Endodermal cell (in vitro differentiated cells): ENCODE measurements at regions not wholly inside any gene's neighbourhood (a gene's known extent, or its start where the extent isn't known, plus 50 kb on each side); places are given as distances from the start of the nearest gene placed in this dataset.

ENCODE experiments used
- DNase-seq: peaks from one replicate; pipeline ENCODE4 v3.0.0-alpha.2; 2017
- H3K27ac ChIP-seq: 2 replicates; pipeline ENCODE4 v1.5.1; 2013; ENCODE audit warnings: mild to moderate bottlenecking, low read depth, low read length, moderate library complexity
- H3K27me3 ChIP-seq: 2 replicates; pipeline ENCODE4 v1.6.1; 2013; ENCODE audit warnings: mild to moderate bottlenecking, low read length, moderate library complexity; ENCODE audit not compliant: insufficient read depth, control insufficient read depth, poor library complexity, severe bottlenecking
- H3K36me3 ChIP-seq: 2 replicates; pipeline ENCODE4 v1.7.0; 2013; ENCODE audit warnings: mild to moderate bottlenecking, low read length, moderate library complexity; ENCODE audit not compliant: control insufficient read depth, insufficient read depth
- H3K4me1 ChIP-seq: one replicate; pipeline ENCODE4 v1.7.0; 2013; ENCODE audit warnings: low read length; ENCODE audit not compliant: control insufficient read depth, insufficient read depth
- H3K4me3 ChIP-seq: 2 replicates; pipeline ENCODE4 v1.5.1; 2013; ENCODE audit warnings: mild to moderate bottlenecking, low read length, moderate library complexity
- H3K9ac ChIP-seq: 2 replicates; pipeline ENCODE4 v1.6.1; 2013; ENCODE audit warnings: mild to moderate bottlenecking, low read length, moderate library complexity; ENCODE audit not compliant: poor library complexity, severe bottlenecking; ENCODE audit errors: extremely low read depth
- H3K9me3 ChIP-seq: 2 replicates; pipeline ENCODE4 v1.6.1; 2013; ENCODE audit warnings: mild to moderate bottlenecking, low read length, moderate library complexity; ENCODE audit not compliant: control insufficient read depth
- H3K27ac Mint-ChIP-seq: 2 replicates; pipeline ENCODE4 v1.8.0; 2020; ENCODE audit warnings: mixed read lengths
- H3K27me3 Mint-ChIP-seq: 2 replicates; pipeline ENCODE4 v1.8.0; 2021; ENCODE audit warnings: mild to moderate bottlenecking, mixed read lengths; ENCODE audit not compliant: insufficient read depth
- H3K36me3 Mint-ChIP-seq: 2 replicates; pipeline ENCODE4 v1.8.0; 2020; ENCODE audit warnings: low read depth, mixed read lengths
- H3K4me1 Mint-ChIP-seq: 2 replicates; pipeline ENCODE4 v1.8.0; 2020; ENCODE audit warnings: mixed read lengths
- H3K4me3 Mint-ChIP-seq: 2 replicates; pipeline ENCODE4 v1.8.0; 2020; ENCODE audit warnings: mild to moderate bottlenecking, moderate library complexity, mixed read lengths
- H3K9me3 Mint-ChIP-seq: 2 replicates; pipeline ENCODE4 v1.8.0; 2020; ENCODE audit warnings: mild to moderate bottlenecking, mixed read lengths
- CTCF ChIP-seq: fragments of 200-600 bp; sonication (generic); conservative IDR thresholded peaks from 2 replicates; pipeline ENCODE4 v1.5.0; 2021; ENCODE audit warnings: antibody characterized with exemption, mild to moderate bottlenecking
- WGBS, 2 experiments: methylation state at CpG; one replicate each; pipeline versions ENCODE4 v1.1.5 to v1.1.7; 2013; ENCODE audit warnings: missing lambda C conversion rate in 2 of 2, mixed read lengths in 1 of 2; ENCODE audit not compliant: insufficient coverage in 1 of 2, insufficient read length in 1 of 2; 5-methylcytosine and 5-hydroxymethylcytosine counted together

GRCh38 chr5:73370095-73370494, 78.5 kb downstream of the FOXD1 start:
- H3K27ac ChIP-seq: no peak overlapping the region
- no peak overlapping the region for H3K4me3 ChIP-seq
- H3K27me3 ChIP-seq: no peaks in the 10 kb centered on the region
- DNase-seq: no peak
- Mint-ChIP-seq H3K36me3 (no peaks in the 10 kb centered on the region), H3K4me1 (peaks cover 25% of the 10 kb centered on the region), H3K27ac (no peak overlapping the region), H3K27me3 (peaks cover 18% of the 10 kb centered on the region), H3K9me3 (no peaks in the 10 kb centered on the region), H3K4me3 (no peak overlapping the region)
- no peaks in the 10 kb centered on the region for H3K4me1 ChIP-seq
- WGBS, 2 experiments: 95% methylated on average over 4 of the region's 5 CpGs; no CpG with 5 or more reads in 1 of the 2 experiments
- H3K9ac ChIP-seq: no peak overlapping the region
- no peak for TF ChIP-seq CTCF
- H3K36me3 ChIP-seq: no peaks in the 10 kb centered on the region
- H3K9me3 ChIP-seq: no peaks in the 10 kb centered on the region

GRCh38 chr5:73369278-73369677, 79.3 kb downstream of the FOXD1 start:
- H3K4me3 ChIP-seq: no peak overlapping the region
- no peak overlapping the region for H3K4me3 Mint-ChIP-seq
- peaks cover 19% of the 10 kb centered on the region for H3K27me3 Mint-ChIP-seq
- H3K4me1 Mint-ChIP-seq: peaks cover 31% of the 10 kb centered on the region
- H3K9ac ChIP-seq: no peak overlapping the region
- H3K27me3 ChIP-seq: no peaks in the 10 kb centered on the region
- no peak overlapping the region for H3K27ac ChIP-seq
- no peaks in the 10 kb centered on the region for H3K36me3 ChIP-seq
- no peaks in the 10 kb centered on the region for H3K9me3 Mint-ChIP-seq
- no peak for DNase-seq
- no peaks in the 10 kb centered on the region for H3K36me3 Mint-ChIP-seq
- WGBS, 2 experiments: 88 to 91% methylated on average over 4 to 5 of the region's 5 CpGs
- no peaks in the 10 kb centered on the region for H3K9me3 ChIP-seq
- TF ChIP-seq CTCF: no peak
- H3K4me1 ChIP-seq: no peaks in the 10 kb centered on the region
- H3K27ac Mint-ChIP-seq: no peak overlapping the region

GRCh38 chr5:73367650-73368049, 80.9 kb downstream of the FOXD1 start:
- Histone ChIP-seq H3K9ac (no peak overlapping the region), H3K27me3 (no peaks in the 10 kb centered on the region), H3K27ac (no peak overlapping the region), H3K4me1 (no peaks in the 10 kb centered on the region), H3K9me3 (no peaks in the 10 kb centered on the region), H3K4me3 (no peak overlapping the region), H3K36me3 (no peaks in the 10 kb centered on the region)
- 94 to 95% methylated on average over 2 of the region's 2 CpGs for WGBS, 2 experiments
- DNase-seq: no peak
- H3K27me3 Mint-ChIP-seq: peaks cover 20% of the 10 kb centered on the region
- no peak for TF ChIP-seq CTCF
- no peaks in the 10 kb centered on the region for H3K9me3 Mint-ChIP-seq
- no peaks in the 10 kb centered on the region for H3K36me3 Mint-ChIP-seq
- H3K27ac Mint-ChIP-seq: no peak overlapping the region
- H3K4me1 Mint-ChIP-seq: peaks cover 31% of the 10 kb centered on the region
- H3K4me3 Mint-ChIP-seq: no peak overlapping the region
